PFSK-1 (cell line): ENCODE measurements at regions not wholly inside any gene's neighbourhood (a gene's known extent, or its start where the extent isn't known, plus 50 kb on each side); places are given as distances from the start of the nearest gene placed in this dataset.

ENCODE experiments used
- POLR2AphosphoS5 ChIP-seq: IDR thresholded peaks from 2 replicates; pipeline ENCODE4 v1.6.1; 2012; ENCODE audit warnings: low read depth, mild to moderate bottlenecking, control low read depth, low read length, moderate library complexity
- REST ChIP-seq, 2 experiments: IDR thresholded peaks; 2 replicates each; pipeline versions ENCODE4 v1.6.1 to v1.8.0; 2011 to 2012; ENCODE audit warnings: low read depth in 2 of 2, low read length in 2 of 2, control low read depth in 1 of 2, inconsistent platforms in 1 of 2, mild to moderate bottlenecking in 1 of 2, moderate library complexity in 1 of 2; ENCODE audit not compliant: insufficient read depth in 1 of 2
- SIN3A ChIP-seq: IDR thresholded peaks from 2 replicates; pipeline ENCODE4 v1.6.1; 2012; ENCODE audit warnings: mild to moderate bottlenecking, low read length, moderate library complexity, borderline replicate concordance; ENCODE audit not compliant: insufficient read depth

- TF ChIP-seq POLR2AphosphoS5: no peak
- no peak for TF ChIP-seq SIN3A
- TF ChIP-seq REST (IDR thresholded peaks at IDR 0.05; ENCODE audit: insufficient read depth in 1 of 2, low read depth in 2 of 2, low read length in 2 of 2): no peak
Measured at GRCh38 chr9:85428230-85428629, 313.5 kb downstream of the AGTPBP1 start.
